HEK293T (cell line): ENCODE measurements at regions not wholly inside any gene's neighbourhood (a gene's known extent, or its start where the extent isn't known, plus 50 kb on each side); places are given as distances from the start of the nearest gene placed in this dataset.
"Not testable (repeated sequence)": the region's sequence is repeated elsewhere in the genome, so short reads cannot be mapped to it uniquely, and the experiment has no call there.

Experiments used
- CTCF ChIA-PET: fragments of 350-600 bp; formaldehyde crosslinking; extraction: SDS; loops from one replicate; lab custom pipeline; 2021; ENCODE audit warnings: antibody characterized with exemption, inconsistent platforms; lab: Yijun Ruan, JAX
- POLR2A ChIA-PET: fragments of 350-600 bp; formaldehyde crosslinking; extraction: SDS; loops from one replicate; lab custom pipeline; 2020; ENCODE audit warnings: antibody characterized with exemption, inconsistent platforms; lab: Yijun Ruan, JAX
- DNase-seq: peaks from one replicate; pipeline ENCODE4 v3.0.0; 2012; ENCODE audit warnings: mixed read lengths; ENCODE audit errors: extremely low spot score
- ARNT ChIP-seq: fragments of 450-650 bp; IDR thresholded peaks from 2 replicates; pipeline ENCODE4 v1.6.1; 2017; ENCODE audit warnings: mild to moderate bottlenecking
- BHLHE40 ChIP-seq: fragments of 450-650 bp; IDR thresholded peaks from 2 replicates; pipeline ENCODE4 v1.6.1; 2016; ENCODE audit warnings: mild to moderate bottlenecking, moderate library complexity, borderline replicate concordance
- CTBP1 ChIP-seq: fragments of 450-650 bp; IDR thresholded peaks from 2 replicates; pipeline ENCODE4 v1.6.1; 2016; ENCODE audit warnings: borderline replicate concordance
- ELF4 ChIP-seq: fragments of 450-650 bp; IDR thresholded peaks from 2 replicates; pipeline ENCODE4 v1.6.1; 2017; ENCODE audit warnings: antibody characterized with exemption
- FOXA1 ChIP-seq: fragments of 450-650 bp; IDR thresholded peaks from 2 replicates; pipeline ENCODE4 v1.6.1; 2016; ENCODE audit warnings: mild to moderate bottlenecking
- FOXK2 ChIP-seq: fragments of 450-650 bp; IDR thresholded peaks from 2 replicates; pipeline ENCODE4 v1.6.1; 2016; ENCODE audit warnings: mild to moderate bottlenecking
- FOXM1 ChIP-seq: fragments of 450-650 bp; IDR thresholded peaks from 2 replicates; pipeline ENCODE4 v1.6.1; 2017; ENCODE audit warnings: mild to moderate bottlenecking, borderline replicate concordance
- HDGF ChIP-seq: fragments of 450-650 bp; IDR thresholded peaks from 2 replicates; pipeline ENCODE4 v1.6.1; 2017; ENCODE audit warnings: antibody characterized with exemption, borderline replicate concordance
- L3MBTL2 ChIP-seq: fragments of 450-650 bp; conservative IDR thresholded peaks from 2 replicates; pipeline ENCODE4 v1.6.1; 2016; ENCODE audit warnings: mild to moderate bottlenecking
- LEF1 ChIP-seq: fragments of 450-650 bp; IDR thresholded peaks from 2 replicates; pipeline ENCODE4 v1.6.1; 2017; ENCODE audit warnings: mild to moderate bottlenecking, borderline replicate concordance
- NFRKB ChIP-seq: fragments of 450-650 bp; IDR thresholded peaks from 2 replicates; pipeline ENCODE4 v1.6.1; 2016; ENCODE audit warnings: mild to moderate bottlenecking, moderate library complexity
- SP1 ChIP-seq: fragments of 450-650 bp; IDR thresholded peaks from 2 replicates; pipeline ENCODE4 v1.6.1; 2017
- SUZ12 ChIP-seq: fragments of 450-650 bp; IDR thresholded peaks from 2 replicates; pipeline ENCODE4 v1.6.1; 2016; ENCODE audit warnings: mild to moderate bottlenecking
- TARDBP ChIP-seq: fragments of 450-650 bp; IDR thresholded peaks from 2 replicates; pipeline ENCODE4 v1.6.1; 2016
- ZNF384 ChIP-seq: fragments of 450-650 bp; IDR thresholded peaks from 2 replicates; pipeline ENCODE4 v1.6.1; 2016
- TF ChIP-seq, protein P1 (sequence below): fragments of 450-650 bp; IDR thresholded peaks from 2 replicates; pipeline ENCODE4 v1.6.1; 2016

DNA sequence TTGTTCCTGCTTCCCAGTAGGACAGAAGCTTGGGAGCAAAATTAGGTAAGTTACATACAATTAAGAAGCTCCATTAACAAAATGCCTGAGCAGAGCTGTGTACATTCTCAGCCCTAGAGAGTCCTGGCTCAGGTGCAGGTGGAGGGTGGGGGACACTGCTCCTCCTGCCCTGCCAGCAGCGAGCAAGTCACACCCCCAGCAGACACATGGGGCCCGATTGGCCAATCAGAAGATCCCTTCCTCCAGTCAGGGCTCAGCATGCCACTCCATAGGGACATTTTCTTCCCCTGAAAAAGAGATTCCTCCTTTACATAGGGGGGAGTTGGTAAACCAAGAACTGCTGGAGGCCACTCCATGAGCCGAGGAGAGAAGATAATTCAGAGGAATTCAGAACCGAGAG is 62.1 kb downstream of the PLXNA1 start:
- TF ChIP-seq L3MBTL2, result 0 out of 2 replicates have a peak, but pooled peaks have one; percentile 25
- TF ChIP-seq, protein P1, sequence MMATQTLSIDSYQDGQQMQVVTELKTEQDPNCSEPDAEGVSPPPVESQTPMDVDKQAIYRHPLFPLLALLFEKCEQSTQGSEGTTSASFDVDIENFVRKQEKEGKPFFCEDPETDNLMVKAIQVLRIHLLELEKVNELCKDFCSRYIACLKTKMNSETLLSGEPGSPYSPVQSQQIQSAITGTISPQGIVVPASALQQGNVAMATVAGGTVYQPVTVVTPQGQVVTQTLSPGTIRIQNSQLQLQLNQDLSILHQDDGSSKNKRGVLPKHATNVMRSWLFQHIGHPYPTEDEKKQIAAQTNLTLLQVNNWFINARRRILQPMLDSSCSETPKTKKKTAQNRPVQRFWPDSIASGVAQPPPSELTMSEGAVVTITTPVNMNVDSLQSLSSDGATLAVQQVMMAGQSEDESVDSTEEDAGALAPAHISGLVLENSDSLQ, result no peak
- peak; percentile 60 for DNase-seq
- CTCF ChIA-PET, result no interaction called here
- POLR2A ChIA-PET, result no interaction called here

DNA sequence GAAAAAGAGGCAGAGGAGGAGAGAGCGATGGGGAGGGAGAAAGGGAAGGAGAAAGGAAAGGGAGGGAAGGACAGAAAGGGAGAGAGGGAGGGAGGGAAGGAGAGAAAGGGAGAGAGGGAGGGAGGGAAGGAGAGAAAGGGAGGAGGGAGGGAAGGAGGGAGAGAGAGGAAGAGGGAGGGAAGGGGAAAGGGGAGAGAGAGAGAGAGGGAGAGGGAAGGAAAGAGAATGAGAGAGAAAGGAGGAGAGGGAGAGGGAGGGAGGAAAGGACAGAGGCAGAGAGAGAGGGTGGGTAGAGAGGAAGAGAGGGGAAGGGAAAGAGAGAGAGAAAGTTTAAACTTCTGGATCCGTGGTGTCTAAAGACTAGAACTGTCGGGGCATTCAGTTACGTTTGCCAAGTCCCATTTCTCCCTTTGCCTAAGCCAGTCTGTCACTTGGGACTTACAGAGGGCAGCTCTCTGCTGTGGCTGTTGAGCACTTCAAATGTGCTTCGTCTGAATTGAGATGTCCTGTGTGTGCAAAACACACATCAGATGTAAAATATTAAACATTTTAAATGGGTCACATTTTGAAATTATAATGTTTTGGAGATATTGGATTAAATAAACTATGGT is 62.6 kb downstream of the PLXNA1 start:
- ChIA-PET POLR2A (no interaction called here), CTCF (interaction anchor here (0.6 kb wide), 1 partner anchor 9 kb away, joined by 3 read pairs; no protein-coding TSS in a partner anchor)
- TF ChIP-seq CTBP1, result no peak
- TF ChIP-seq, protein P1, result no peak
- no peak for TF ChIP-seq FOXK2
- TF ChIP-seq TARDBP, result no peak
- TF ChIP-seq SUZ12, result no peak
- TF ChIP-seq ELF4, result no peak
- TF ChIP-seq L3MBTL2, result no peak
- TF ChIP-seq ZNF384, result no peak
- TF ChIP-seq FOXA1, result no peak
- TF ChIP-seq NFRKB, result no peak
- no peak for TF ChIP-seq FOXM1
- TF ChIP-seq SP1, result no peak
- TF ChIP-seq BHLHE40, result no peak
- TF ChIP-seq ARNT, result no peak
- TF ChIP-seq HDGF, result no peak
- TF ChIP-seq LEF1, result no peak
- no peak for DNase-seq

DNA sequence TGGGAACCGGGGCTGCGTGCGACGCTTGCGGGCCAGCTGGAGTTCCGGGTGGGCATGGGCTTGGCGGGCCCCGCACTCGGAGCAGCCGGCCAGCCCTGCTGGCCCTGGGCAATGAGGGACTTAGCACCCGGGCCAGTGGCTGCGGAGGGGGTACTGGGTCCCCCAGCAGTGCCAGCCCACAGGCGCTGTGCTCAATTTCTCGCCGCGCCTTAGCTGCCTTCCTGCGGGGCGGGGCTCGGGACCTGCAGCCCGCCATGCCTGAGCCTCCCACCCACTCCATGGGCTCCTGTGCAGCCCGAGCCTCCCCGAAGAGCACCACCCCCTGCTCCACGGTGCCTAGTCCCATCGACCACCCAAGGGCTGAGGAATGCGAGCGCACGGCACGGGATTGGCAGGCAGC is 63.8 kb downstream of the PLXNA1 start:
- CTCF ChIA-PET, DNase-seq, POLR2A ChIA-PET: not testable (repeated sequence)

GRCh38 chr3:127049393-127049792 is 66.5 kb downstream of the PLXNA1 start:
- no peak for TF ChIP-seq L3MBTL2
- no peak for TF ChIP-seq HDGF
- no peak for TF ChIP-seq FOXA1
- TF ChIP-seq ZNF384, result no peak
- ChIA-PET POLR2A (no interaction called here), CTCF (no interaction called here)
- DNase-seq, result no peak

DNA sequence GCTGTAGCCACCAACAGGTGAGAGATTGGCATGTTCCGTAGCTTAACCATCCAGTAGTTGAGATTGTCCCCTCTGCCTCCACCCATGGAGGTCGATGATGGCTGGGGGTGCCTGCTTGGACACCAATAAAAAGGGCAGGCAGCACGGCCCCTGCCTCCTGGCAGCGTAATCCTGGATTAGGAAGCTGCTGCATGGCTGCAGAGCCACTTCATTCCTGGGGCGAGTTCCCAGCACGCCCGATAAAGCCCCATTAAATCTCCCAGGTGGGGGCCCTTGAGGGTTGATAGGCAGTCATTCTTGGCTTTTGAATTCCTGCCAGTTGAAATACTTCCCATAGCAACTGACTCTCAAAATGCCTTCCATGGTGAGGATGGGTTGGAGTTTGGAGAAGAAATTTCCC is 67.8 kb downstream of the PLXNA1 start:
- TF ChIP-seq BHLHE40, result no peak
- no peak for TF ChIP-seq NFRKB
- no peak for TF ChIP-seq FOXA1
- no peak for TF ChIP-seq SUZ12
- TF ChIP-seq HDGF, result no peak
- TF ChIP-seq, protein P1, result no peak
- TF ChIP-seq ZNF384, result no peak
- no peak for TF ChIP-seq L3MBTL2
- TF ChIP-seq FOXK2, result no peak
- no peak for TF ChIP-seq SP1
- TF ChIP-seq LEF1, result no peak
- no peak for TF ChIP-seq TARDBP
- TF ChIP-seq FOXM1, result no peak
- no peak for TF ChIP-seq CTBP1
- no peak for TF ChIP-seq ARNT
- TF ChIP-seq ELF4, result no peak
- ChIA-PET POLR2A (no interaction called here), CTCF (no interaction called here)
- DNase-seq, result no peak

GRCh38 chr3:127052121-127052561 is 69.2 kb downstream of the PLXNA1 start:
- POLR2A ChIA-PET, result no interaction called here
- DNase-seq, result no peak
- TF ChIP-seq HDGF, result no peak
- TF ChIP-seq NFRKB, result no peak
- TF ChIP-seq SP1, result no peak
- no peak for TF ChIP-seq ZNF384
- no peak for TF ChIP-seq FOXM1
- TF ChIP-seq LEF1, result no peak
- no peak for TF ChIP-seq L3MBTL2
- TF ChIP-seq TARDBP, result no peak
- TF ChIP-seq FOXA1, result no peak
- no peak for TF ChIP-seq ARNT
- TF ChIP-seq, protein P1, result no peak
- no peak for TF ChIP-seq ELF4
- no peak for TF ChIP-seq SUZ12
- no peak for TF ChIP-seq FOXK2
- TF ChIP-seq CTBP1, result no peak
- no peak for TF ChIP-seq BHLHE40
- CTCF ChIA-PET, result no interaction called here
